ENCODE measurements at regions not wholly inside any gene's neighbourhood (a gene's known extent, or its start where the extent isn't known, plus 50 kb on each side); places are given as distances from the start of the nearest gene placed in this dataset.

DNA sequence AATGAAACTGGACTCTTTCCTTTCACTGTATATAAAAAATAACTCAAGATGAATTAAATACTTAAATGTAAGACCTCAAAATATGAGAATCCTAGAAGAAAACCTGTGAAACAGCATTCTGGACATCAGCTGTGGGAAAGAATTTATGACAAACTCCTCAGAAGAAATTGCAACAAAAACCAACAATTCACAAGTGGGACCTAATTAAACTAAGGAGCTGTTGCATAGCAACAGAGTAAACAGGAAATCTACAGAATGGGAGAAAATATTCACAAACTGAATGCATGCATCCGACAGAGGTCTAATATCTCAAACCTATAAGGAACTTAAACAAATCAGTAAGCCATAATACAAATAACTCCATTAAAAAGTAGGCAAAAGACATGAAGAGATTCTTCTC, 851.7 kb upstream of the PCDH10 start:
- TF ChIP-seq, protein P1, sequence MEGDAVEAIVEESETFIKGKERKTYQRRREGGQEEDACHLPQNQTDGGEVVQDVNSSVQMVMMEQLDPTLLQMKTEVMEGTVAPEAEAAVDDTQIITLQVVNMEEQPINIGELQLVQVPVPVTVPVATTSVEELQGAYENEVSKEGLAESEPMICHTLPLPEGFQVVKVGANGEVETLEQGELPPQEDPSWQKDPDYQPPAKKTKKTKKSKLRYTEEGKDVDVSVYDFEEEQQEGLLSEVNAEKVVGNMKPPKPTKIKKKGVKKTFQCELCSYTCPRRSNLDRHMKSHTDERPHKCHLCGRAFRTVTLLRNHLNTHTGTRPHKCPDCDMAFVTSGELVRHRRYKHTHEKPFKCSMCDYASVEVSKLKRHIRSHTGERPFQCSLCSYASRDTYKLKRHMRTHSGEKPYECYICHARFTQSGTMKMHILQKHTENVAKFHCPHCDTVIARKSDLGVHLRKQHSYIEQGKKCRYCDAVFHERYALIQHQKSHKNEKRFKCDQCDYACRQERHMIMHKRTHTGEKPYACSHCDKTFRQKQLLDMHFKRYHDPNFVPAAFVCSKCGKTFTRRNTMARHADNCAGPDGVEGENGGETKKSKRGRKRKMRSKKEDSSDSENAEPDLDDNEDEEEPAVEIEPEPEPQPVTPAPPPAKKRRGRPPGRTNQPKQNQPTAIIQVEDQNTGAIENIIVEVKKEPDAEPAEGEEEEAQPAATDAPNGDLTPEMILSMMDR (IDR thresholded peaks at IDR 0.05; ENCODE audit: insufficient read depth, low read length) = no peak
- no peak for TF ChIP-seq POLR2AphosphoS5 (IDR thresholded peaks at IDR 0.05; ENCODE audit: low read depth)
